GM19238 (cell line): ENCODE measurements at regions not wholly inside any gene's neighbourhood (a gene's known extent, or its start where the extent isn't known, plus 50 kb on each side); places are given as distances from the start of the nearest gene placed in this dataset.

Source experiments
- DNase-seq: peaks from one replicate; pipeline ENCODE4 v3.0.0; 2011; ENCODE audit warnings: low spot score; ENCODE audit not compliant: insufficient read length

DNA sequence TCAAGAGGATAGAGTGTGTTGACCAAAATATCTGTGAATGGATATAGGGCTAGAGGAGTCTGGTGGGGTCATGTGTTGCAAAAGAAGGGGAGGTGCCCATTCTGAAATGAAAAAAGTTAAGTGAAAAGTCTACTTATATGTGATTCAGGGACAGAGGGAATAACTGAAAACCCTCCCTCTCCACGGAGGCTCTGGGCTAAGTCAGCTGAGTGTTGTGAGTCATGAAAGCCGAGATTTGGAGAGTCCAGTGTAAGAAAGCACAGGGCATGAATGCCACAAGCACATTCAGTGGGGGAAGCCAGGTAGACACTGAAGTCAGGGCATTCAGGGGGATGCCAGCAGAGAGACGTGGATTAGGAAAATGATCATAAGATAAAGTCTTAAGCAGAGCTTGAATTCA lies 871.9 kb downstream of the TSN start:
- no peak for DNase-seq

- no peak for DNase-seq
Observed at GRCh38 chr2:122634256-122634655, 878.8 kb downstream of the TSN start.

DNA sequence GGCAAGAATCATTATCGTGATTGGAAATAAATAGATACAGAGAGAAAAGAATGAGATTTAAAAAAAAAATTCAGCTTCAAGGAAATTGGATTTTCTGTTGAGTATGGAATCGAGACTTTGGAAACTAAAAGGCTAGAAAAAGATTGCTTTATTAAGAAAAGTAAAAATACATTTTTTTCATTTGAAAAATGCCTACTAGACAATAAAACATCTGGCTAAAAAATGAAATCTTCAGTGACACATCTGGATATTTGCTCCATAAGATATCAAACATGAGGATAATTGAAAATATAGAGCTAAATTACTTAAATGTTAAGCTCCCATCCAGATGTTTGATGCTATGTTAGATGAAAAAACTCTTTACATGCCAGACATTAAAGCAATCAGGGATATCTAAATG lies 879.5 kb downstream of the TSN start:
- no peak for DNase-seq

DNA sequence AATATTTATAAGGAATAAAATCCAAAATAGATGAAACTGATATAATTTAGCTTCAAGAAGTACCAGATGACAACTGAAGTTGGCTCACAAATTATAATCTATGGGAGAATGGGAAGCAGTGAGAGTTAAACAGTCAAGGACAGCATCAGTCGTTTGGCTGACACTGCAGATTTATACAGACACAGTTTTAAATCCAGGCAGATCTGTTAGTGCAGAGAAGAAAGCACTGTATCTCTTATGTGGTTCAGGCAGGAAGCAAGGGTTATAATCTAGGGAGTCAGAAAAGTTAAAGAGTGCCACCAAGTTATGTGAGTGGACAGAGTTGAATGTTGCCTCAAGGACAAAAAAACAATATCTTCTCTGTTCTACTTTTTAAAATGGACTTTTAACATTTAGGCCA lies 880.2 kb downstream of the TSN start:
- no peak for DNase-seq

GRCh38 chr2:122636097-122636496 lies 880.6 kb downstream of the TSN start:
- DNase-seq: no peak

- no peak for DNase-seq
Observed at GRCh38 chr2:122639176-122639575, 883.7 kb downstream of the TSN start.

DNA sequence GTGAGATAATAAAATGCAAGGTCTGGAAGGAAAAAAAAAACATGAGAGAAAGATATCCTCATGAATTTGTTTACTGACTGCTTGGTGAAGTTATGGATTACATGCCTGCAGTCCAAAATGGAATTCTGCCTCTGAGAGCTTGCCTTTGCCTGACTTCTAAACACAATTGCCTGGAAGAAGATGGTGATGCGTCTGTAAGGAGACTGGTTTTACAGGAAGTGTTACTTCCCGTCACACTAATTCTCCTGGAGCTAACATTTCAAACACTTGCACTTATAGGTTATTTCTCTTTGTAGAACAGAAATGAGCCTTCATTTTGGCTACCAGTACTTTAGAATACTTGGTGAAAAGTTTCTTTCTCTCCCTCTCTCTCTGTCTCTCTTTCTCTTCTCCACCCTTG lies 884.3 kb downstream of the TSN start:
- DNase-seq: no peak

GRCh38 chr2:122643725-122644329 lies 888.4 kb downstream of the TSN start:
- no peak for DNase-seq

GRCh38 chr2:122651236-122651635 lies 895.8 kb downstream of the TSN start:
- DNase-seq: no peak

DNA sequence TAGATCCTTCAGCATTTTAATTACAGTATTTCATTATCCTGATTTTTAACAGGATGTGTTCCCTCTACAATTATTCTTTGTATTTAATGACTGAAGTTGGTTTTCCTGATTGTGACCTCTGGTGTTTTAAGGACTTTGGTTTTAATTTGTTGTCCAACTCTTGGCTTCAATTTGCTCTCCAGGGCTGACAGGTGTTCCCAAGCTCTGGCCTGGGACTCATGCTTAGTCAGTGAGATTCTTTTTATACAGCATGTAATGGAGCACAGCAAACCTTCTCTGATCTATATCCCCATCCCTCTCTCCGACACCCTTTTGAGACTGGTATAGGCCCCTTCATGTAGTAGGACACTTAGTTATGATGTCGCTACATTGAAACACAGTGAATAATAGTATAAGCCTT lies 896.3 kb downstream of the TSN start:
- no peak for DNase-seq

GRCh38 chr2:122652670-122653069 lies 897.2 kb downstream of the TSN start:
- DNase-seq: no peak

GRCh38 chr2:122656403-122656802 lies 901.0 kb downstream of the TSN start:
- DNase-seq: no peak

DNA sequence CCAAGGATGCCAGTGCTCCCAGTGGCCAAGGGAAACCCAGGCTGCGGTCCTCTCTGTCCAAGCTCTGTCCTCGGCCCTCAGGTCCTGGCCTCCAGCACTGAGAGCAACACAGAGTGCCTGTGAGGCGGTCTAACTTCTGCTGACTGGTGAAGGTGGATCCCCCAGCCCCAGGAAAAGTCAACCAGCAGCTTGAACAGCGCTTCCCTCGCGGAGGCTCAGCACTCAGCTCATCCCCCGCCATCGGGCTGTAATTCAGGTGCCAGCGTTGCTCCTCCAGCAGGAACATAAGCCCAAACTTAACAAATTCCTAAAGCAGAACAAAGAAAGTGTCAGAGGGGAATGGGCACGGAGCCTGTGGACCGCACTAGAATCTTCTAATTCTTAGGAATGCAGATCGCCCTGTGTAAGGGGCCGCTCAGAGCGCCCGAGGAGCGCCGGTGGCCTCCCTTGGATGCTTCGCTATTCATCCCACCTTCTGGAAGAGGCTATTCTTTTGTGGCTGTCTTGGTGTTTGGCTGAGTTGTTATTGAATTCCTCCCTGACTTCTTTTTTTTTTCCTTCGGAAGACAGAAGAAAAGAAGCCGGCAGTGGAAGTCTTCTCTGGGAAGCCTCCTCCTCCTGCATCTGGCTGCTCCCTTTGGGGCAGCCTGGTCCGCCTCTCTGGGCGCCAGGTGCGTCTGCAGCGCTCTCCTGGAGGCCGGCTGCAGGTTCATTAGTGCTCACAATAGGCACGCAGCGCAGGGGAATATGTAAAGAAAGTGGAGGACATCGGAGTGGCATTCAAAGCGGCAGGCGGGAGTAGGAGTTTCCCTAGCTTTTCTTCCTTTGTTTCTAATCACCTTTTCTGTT lies 905.6 kb downstream of the TSN start:
- no peak for DNase-seq

DNA sequence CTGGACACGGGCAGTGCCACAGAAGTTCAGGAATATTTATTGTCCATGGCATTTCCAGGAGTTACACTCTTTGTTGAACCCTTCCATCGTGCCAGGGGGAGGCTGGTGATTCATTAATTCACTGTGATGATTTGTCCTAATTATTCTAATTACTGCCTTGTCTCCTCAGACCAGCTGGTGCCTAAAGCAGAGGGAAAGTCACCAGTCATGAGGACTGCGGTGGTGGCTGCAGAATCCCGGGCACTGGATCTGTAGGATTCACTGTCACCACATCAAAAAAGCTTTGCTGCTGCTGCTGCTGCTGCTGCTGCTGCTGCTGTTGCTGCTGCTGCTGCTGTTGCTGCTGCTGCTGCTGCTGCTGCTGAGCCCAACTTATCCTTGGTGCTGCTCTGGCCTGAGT lies 908.2 kb downstream of the TSN start:
- DNase-seq: no peak

DNA sequence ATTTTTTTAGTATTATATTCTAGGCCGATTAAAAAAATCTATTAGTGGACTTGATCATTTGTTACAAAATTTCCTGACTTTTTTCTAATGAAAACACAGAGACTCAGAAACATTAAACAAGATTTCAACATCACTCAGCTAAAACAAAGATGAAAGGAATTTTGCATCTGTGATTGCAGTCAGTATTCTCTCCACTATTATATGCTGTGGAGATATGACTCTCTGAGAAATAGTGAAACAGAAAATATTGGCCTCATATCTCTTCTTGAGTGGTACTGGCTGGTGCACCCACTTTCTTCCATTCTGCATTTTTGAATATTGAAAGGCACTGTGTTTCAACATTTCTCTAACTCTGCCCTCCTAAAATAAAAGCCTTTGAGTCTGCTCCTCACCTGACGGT lies 914.2 kb downstream of the TSN start:
- no peak for DNase-seq

DNA sequence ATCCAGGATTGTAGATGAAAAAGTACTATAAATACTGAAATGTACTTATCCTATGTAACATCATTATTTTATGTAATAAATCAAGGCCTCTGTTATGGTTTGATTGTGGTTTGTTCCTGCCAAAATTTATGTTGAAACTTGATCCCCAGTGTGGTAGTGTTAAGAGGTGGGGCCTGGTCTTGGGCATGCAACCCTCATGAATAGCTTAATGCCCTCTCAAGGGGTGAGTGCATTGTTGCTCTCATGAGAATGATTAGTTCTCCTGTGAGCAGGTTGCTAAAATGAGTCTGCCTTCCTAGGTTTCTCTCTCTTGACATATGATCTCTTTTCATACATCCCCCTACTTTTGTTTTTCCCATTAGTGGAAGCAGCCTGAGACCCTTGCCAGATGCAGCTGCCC lies 915.4 kb downstream of the TSN start:
- no peak for DNase-seq

DNA sequence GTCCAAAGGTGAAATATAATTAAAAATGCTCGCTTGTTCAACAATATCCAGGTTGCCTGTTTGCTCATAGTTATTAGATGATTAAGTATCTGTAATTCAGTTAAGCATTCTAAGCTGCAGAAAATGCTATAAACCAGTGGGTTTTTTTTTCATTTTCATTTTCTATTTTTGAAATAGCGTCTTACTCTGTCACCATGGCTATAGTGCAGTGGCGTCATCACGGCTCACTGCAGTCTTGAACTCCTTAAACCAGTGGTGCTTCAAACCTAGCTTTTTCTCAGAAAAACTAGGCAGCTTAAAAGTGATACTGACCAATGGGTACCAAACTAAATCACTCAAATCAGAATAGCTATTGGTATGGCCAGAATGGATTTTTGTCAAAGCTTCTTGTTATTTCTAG lies 925.2 kb downstream of the TSN start:
- DNase-seq: no peak

- no peak for DNase-seq
Observed at GRCh38 chr2:122681626-122682025, 926.2 kb downstream of the TSN start.

- DNase-seq: no peak
Observed at GRCh38 chr2:122682356-122682755, 926.9 kb downstream of the TSN start.

DNA sequence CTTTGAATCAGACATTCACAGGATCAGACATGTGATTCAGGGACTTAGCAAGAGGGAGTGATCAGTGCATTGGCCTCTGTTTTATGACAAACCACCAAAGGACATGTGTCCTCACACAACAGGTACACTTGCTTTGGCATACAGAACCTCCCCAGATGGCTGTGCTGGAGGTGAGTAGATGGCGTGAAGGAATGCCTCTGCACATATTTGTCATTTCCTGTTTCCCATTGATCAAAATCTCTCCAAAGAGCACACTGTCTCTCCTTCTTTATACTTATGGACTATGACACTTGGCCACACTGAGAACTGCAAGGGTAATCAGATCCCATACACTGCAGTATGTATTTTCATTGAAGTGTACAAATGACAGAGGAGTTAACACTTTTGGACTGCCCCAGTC lies 927.6 kb downstream of the TSN start:
- DNase-seq: no peak

DNA sequence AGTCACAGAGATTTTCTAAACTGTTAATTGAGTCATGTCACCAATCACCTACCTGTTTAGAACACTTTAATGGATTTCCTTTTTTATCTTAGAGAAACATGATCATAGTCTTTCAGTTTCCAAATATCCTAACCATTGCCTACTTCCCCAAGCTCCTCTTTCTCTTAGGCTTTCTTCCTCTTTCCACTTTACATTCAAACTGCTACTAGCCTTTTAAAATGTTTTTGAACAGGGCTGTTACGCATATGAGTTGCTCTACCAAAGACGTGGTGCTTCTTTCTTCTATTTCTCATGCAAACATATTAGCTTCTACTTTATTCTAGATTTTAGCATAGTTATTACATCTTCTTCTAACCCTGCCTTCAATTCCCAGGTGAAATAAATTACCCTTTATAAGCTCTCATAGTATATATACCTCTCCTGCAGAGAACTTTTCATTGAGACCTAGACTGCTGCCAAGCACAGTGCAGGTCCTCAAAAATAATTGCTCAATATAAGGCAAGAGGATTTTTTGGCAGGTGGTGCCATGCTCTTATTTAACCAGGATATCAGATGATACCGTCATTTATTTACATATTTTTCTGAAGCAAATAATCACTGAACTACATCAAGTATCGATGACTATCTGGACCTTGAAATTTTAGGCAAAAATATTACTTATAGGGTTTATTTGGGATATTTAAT lies 937.1 kb downstream of the TSN start:
- DNase-seq: no peak

GRCh38 chr2:122697415-122697814 lies 942.0 kb downstream of the TSN start:
- DNase-seq: no peak

GRCh38 chr2:122703676-122704075 lies 948.2 kb downstream of the TSN start:
- DNase-seq: no peak
